ENCODE measurements at regions not wholly inside any gene's neighbourhood (a gene's known extent, or its start where the extent isn't known, plus 50 kb on each side); places are given as distances from the start of the nearest gene placed in this dataset.

DNA sequence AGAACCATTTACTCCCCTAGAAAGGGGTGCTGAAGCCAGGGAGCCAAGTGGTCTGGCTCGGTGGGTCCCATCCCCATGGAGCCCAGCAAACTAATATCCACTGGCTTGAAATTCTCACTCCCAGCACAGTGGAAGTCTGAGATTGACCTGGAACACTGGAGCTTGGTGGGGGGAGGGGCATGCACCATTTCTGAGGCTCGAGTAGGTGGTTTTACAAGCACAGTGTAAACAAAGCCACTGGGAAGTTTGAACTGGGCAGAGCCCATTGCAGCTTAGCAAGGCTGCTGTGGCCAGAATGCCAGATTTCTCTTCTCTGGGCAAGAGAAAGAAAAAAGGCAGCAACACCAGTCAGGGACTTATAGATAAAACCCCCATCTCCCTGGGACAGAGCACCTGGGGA, 855.8 kb upstream of the CITED2 start:
- TF ChIP-seq, protein P1, sequence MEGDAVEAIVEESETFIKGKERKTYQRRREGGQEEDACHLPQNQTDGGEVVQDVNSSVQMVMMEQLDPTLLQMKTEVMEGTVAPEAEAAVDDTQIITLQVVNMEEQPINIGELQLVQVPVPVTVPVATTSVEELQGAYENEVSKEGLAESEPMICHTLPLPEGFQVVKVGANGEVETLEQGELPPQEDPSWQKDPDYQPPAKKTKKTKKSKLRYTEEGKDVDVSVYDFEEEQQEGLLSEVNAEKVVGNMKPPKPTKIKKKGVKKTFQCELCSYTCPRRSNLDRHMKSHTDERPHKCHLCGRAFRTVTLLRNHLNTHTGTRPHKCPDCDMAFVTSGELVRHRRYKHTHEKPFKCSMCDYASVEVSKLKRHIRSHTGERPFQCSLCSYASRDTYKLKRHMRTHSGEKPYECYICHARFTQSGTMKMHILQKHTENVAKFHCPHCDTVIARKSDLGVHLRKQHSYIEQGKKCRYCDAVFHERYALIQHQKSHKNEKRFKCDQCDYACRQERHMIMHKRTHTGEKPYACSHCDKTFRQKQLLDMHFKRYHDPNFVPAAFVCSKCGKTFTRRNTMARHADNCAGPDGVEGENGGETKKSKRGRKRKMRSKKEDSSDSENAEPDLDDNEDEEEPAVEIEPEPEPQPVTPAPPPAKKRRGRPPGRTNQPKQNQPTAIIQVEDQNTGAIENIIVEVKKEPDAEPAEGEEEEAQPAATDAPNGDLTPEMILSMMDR (IDR thresholded peaks at IDR 0.05; ENCODE audit: insufficient read depth, low read depth, low read length) = no peak
- no peak for TF ChIP-seq EZH2 (IDR thresholded peaks at IDR 0.05; ENCODE audit: insufficient read depth, low read length)
